Liver (tissue), 8 donors: ENCODE measurements at regions not wholly inside any gene's neighbourhood (a gene's known extent, or its start where the extent isn't known, plus 50 kb on each side); places are given as distances from the start of the nearest gene placed in this dataset.

Experiments used
- DNase-seq: peaks from one replicate; pipeline ENCODE4 v3.0.0-alpha.2; 2017; ENCODE audit warnings: low spot score
- H3K27ac ChIP-seq, 2 donors: one replicate each; pipeline ENCODE4 v1.7.0; 2013; ENCODE audit warnings: inconsistent platforms in 2 of 2, low read length in 2 of 2, control low read depth in 1 of 2, low read depth in 1 of 2, mild to moderate bottlenecking in 1 of 2
- H3K27me3 ChIP-seq, 4 donors: one replicate each; pipeline versions ENCODE4 v1.6.1 to v1.7.0; 2013; ENCODE audit warnings: low read length in 3 of 4, inconsistent platforms in 1 of 4, mild to moderate bottlenecking in 1 of 4, moderate library complexity in 1 of 4; ENCODE audit not compliant: control insufficient read depth in 4 of 4, insufficient read depth in 4 of 4
- H3K36me3 ChIP-seq, 4 donors: one replicate each; pipeline versions ENCODE4 v1.6.1 to v1.7.0; 2013; ENCODE audit warnings: low read length in 3 of 4, mild to moderate bottlenecking in 3 of 4, low read depth in 1 of 4, moderate library complexity in 1 of 4; ENCODE audit not compliant: control insufficient read depth in 4 of 4, insufficient read depth in 3 of 4
- H3K4me1 ChIP-seq, 4 donors: one replicate each; pipeline versions ENCODE4 v1.6.1 to v1.7.0; 2013; ENCODE audit warnings: low read length in 3 of 4, mild to moderate bottlenecking in 3 of 4, moderate library complexity in 1 of 4; ENCODE audit not compliant: control insufficient read depth in 4 of 4, insufficient read depth in 4 of 4
- H3K4me3 ChIP-seq, 3 donors: one replicate each; pipeline versions ENCODE4 v1.6.1 to v1.7.0; 2013; ENCODE audit warnings: low read length in 3 of 3, control low read depth in 1 of 3, low read depth in 1 of 3, mild to moderate bottlenecking in 1 of 3
- H3K9ac ChIP-seq, 2 donors: one replicate each; pipeline ENCODE4 v1.7.0; 2013; ENCODE audit warnings: low read length in 2 of 2, mild to moderate bottlenecking in 2 of 2, moderate library complexity in 2 of 2, control low read depth in 1 of 2, low read depth in 1 of 2
- H3K9me3 ChIP-seq, 4 donors: one replicate each; pipeline versions ENCODE4 v1.6.1 to v1.7.0; 2013; ENCODE audit warnings: low read length in 3 of 4; ENCODE audit not compliant: control insufficient read depth in 4 of 4
- EGR1 ChIP-seq, 2 donors: IDR thresholded peaks; 2 replicates each; pipeline ENCODE4 v1.6.1; 2016 to 2018; ENCODE audit warnings: antibody characterized with exemption in 2 of 2, low read depth in 2 of 2
- FOXA1 ChIP-seq: IDR thresholded peaks from 2 replicates; pipeline ENCODE4 v1.6.1; 2016; ENCODE audit warnings: antibody characterized with exemption
- FOXA2 ChIP-seq: IDR thresholded peaks from 2 replicates; pipeline ENCODE4 v1.6.1; 2016; ENCODE audit warnings: antibody characterized with exemption
- GABPA ChIP-seq, 2 donors: IDR thresholded peaks in 1 of 2; conservative IDR thresholded peaks in 1 of 2; 2 replicates each; pipeline ENCODE4 v1.6.1; 2016; ENCODE audit warnings: antibody characterized with exemption in 2 of 2, mild to moderate bottlenecking in 1 of 2, moderate library complexity in 1 of 2
- HNF4A ChIP-seq, 2 donors: conservative IDR thresholded peaks; 2 replicates each; pipeline ENCODE4 v1.6.1; 2016; ENCODE audit warnings: antibody characterized with exemption in 2 of 2, mild to moderate bottlenecking in 2 of 2
- JUND ChIP-seq, 2 donors: IDR thresholded peaks; 2 replicates each; pipeline ENCODE4 v1.6.1; 2016; ENCODE audit warnings: antibody characterized with exemption in 2 of 2
- NR2F2 ChIP-seq: IDR thresholded peaks from 2 replicates; pipeline ENCODE4 v1.6.1; 2016; ENCODE audit warnings: antibody characterized with exemption
- RAD21 ChIP-seq, 2 donors: IDR thresholded peaks; 2 replicates each; pipeline ENCODE4 v1.6.1; 2016; ENCODE audit warnings: antibody characterized with exemption in 2 of 2, mild to moderate bottlenecking in 2 of 2
- RXRA ChIP-seq, 2 donors: IDR thresholded peaks; 2 replicates each; pipeline ENCODE4 v1.6.1; 2017 to 2018; ENCODE audit warnings: antibody characterized with exemption in 2 of 2, mild to moderate bottlenecking in 1 of 2
- TAF1 ChIP-seq: conservative IDR thresholded peaks from 2 replicates; pipeline ENCODE4 v1.6.1; 2016; ENCODE audit warnings: antibody characterized with exemption, mild to moderate bottlenecking
- YY1 ChIP-seq: IDR thresholded peaks from 2 replicates; pipeline ENCODE4 v1.6.1; 2016; ENCODE audit warnings: antibody characterized with exemption, mild to moderate bottlenecking
- WGBS: extraction: QIAGEN DNeasy Blood & Tissue Kit; methylation state at CpG from one replicate; pipeline ENCODE4 v1.1.7; 2013; 5-methylcytosine and 5-hydroxymethylcytosine counted together
- TF ChIP-seq, protein P1 (sequence below): fragments of 150-350 bp; IDR thresholded peaks from 2 replicates; pipeline ENCODE4 v1.5.1; 2017; ENCODE audit warnings: improper control_type of control experiment, low read depth, low read length; ENCODE audit not compliant: missing input control
- TF ChIP-seq, protein P2 (sequence below): IDR thresholded peaks from 2 replicates; pipeline ENCODE4 v1.6.1; 2016; ENCODE audit warnings: antibody characterized with exemption
- TF ChIP-seq, protein P3 (sequence below): IDR thresholded peaks from 2 replicates; pipeline ENCODE4 v1.6.1; 2016; ENCODE audit warnings: antibody characterized with exemption
- TF ChIP-seq, protein P4 (sequence below): IDR thresholded peaks from 2 replicates; pipeline ENCODE4 v1.6.1; 2016; ENCODE audit warnings: antibody characterized with exemption
- TF ChIP-seq, protein P5 (sequence below): IDR thresholded peaks from 2 replicates; pipeline ENCODE4 v1.6.1; 2016; ENCODE audit warnings: antibody characterized with exemption, mild to moderate bottlenecking
- donor health status: healthy.
- donor health status: healthy.
- donor health status: healthy.
- donor health status: healthy.
- donor health status: healthy.

DNA sequence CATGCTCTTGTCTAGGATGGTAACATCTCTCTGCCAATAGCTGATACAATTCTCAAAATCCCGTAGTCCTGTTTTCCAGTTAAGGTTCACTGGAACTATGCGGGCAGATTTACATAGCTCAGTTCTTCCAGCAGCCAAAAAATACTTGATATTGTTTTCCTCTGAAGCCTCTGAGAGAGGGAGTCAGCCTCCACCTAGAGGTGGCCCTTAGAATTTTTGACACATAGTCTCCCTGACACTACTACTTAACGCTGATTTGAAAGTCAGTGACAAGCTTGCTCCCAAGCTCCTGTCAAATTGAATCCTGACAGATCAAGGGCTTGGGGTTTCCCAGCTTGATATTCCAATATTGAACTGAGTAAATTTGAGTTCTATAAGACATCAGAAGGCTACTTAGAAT, 1780.1 kb downstream of the TP53TG3F start:
- no peaks in the 10 kb centered on the region for H3K4me1 ChIP-seq
- no peak for DNase-seq
- H3K27ac ChIP-seq, result no peak overlapping the region
- WGBS, result 75% methylated on average over 3 of the region's 3 CpGs
- no peaks in the 10 kb centered on the region for H3K27me3 ChIP-seq
- H3K4me3 ChIP-seq, result no peak overlapping the region
- no peak overlapping the region for H3K9ac ChIP-seq
- H3K9me3 ChIP-seq, result peaks cover 0 to 2% (median 0%) of the 10 kb centered on the region in 4 donors
- H3K36me3 ChIP-seq, result no peaks in the 10 kb centered on the region
- no peak for TF ChIP-seq YY1
- TF ChIP-seq TAF1, result no peak
- TF ChIP-seq NR2F2, result no peak
- TF ChIP-seq FOXA2, result no peak
- TF ChIP-seq, protein P1, sequence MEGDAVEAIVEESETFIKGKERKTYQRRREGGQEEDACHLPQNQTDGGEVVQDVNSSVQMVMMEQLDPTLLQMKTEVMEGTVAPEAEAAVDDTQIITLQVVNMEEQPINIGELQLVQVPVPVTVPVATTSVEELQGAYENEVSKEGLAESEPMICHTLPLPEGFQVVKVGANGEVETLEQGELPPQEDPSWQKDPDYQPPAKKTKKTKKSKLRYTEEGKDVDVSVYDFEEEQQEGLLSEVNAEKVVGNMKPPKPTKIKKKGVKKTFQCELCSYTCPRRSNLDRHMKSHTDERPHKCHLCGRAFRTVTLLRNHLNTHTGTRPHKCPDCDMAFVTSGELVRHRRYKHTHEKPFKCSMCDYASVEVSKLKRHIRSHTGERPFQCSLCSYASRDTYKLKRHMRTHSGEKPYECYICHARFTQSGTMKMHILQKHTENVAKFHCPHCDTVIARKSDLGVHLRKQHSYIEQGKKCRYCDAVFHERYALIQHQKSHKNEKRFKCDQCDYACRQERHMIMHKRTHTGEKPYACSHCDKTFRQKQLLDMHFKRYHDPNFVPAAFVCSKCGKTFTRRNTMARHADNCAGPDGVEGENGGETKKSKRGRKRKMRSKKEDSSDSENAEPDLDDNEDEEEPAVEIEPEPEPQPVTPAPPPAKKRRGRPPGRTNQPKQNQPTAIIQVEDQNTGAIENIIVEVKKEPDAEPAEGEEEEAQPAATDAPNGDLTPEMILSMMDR, result no peak
- TF ChIP-seq, protein P2, sequence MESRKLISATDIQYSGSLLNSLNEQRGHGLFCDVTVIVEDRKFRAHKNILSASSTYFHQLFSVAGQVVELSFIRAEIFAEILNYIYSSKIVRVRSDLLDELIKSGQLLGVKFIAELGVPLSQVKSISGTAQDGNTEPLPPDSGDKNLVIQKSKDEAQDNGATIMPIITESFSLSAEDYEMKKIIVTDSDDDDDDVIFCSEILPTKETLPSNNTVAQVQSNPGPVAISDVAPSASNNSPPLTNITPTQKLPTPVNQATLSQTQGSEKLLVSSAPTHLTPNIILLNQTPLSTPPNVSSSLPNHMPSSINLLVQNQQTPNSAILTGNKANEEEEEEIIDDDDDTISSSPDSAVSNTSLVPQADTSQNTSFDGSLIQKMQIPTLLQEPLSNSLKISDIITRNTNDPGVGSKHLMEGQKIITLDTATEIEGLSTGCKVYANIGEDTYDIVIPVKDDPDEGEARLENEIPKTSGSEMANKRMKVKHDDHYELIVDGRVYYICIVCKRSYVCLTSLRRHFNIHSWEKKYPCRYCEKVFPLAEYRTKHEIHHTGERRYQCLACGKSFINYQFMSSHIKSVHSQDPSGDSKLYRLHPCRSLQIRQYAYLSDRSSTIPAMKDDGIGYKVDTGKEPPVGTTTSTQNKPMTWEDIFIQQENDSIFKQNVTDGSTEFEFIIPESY, result no peak

DNA sequence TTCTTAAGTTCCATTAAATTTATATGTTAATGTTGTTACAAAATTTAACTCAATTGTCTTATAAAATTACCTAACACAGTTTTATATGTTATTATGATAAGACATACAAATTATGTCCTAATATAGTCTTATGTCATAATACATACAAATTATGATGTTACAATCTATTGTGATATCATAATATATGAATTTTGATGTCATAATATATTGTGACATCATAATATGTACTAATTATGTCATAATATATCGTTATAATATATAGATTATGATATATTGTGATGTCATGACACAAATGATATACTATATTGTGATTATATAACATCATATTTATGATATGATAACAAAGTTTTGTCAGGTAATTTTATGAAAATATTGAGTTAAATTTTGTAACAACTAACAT, 1789.6 kb downstream of the TP53TG3F start:
- WGBS, result 4% methylated on average over 1 of the region's 1 CpG

More for the DNA sequence above, 1789.6 kb downstream of the TP53TG3F start:
- H3K4me1 ChIP-seq, result no peaks in the 10 kb centered on the region
- TF ChIP-seq, protein P2, result no peak
- TF ChIP-seq NR2F2, result no peak
- TF ChIP-seq, protein P3, sequence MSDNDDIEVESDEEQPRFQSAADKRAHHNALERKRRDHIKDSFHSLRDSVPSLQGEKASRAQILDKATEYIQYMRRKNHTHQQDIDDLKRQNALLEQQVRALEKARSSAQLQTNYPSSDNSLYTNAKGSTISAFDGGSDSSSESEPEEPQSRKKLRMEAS, result no peak
- TF ChIP-seq, protein P1, result no peak
- TF ChIP-seq RXRA (IDR thresholded peaks at IDR 0.05), result no peak
- TF ChIP-seq JUND (IDR thresholded peaks at IDR 0.05), result no peak
- TF ChIP-seq RAD21 (IDR thresholded peaks at IDR 0.05), result no peak
- TF ChIP-seq GABPA (IDR thresholded peaks at IDR 0.05 in 1 of 2, conservative IDR thresholded peaks at IDR 0.05 in 1 of 2), result no peak
- no peak for TF ChIP-seq FOXA2
- TF ChIP-seq FOXA1, result no peak
- no peak for TF ChIP-seq YY1
- TF ChIP-seq EGR1 (IDR thresholded peaks at IDR 0.05; ENCODE audit: low read depth in 2 of 2), result no peak
- no peak for TF ChIP-seq HNF4A (conservative IDR thresholded peaks at IDR 0.05)
- TF ChIP-seq, protein P4, sequence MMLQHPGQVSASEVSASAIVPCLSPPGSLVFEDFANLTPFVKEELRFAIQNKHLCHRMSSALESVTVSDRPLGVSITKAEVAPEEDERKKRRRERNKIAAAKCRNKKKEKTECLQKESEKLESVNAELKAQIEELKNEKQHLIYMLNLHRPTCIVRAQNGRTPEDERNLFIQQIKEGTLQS, result no peak
- TF ChIP-seq TAF1, result no peak
- TF ChIP-seq, protein P5, sequence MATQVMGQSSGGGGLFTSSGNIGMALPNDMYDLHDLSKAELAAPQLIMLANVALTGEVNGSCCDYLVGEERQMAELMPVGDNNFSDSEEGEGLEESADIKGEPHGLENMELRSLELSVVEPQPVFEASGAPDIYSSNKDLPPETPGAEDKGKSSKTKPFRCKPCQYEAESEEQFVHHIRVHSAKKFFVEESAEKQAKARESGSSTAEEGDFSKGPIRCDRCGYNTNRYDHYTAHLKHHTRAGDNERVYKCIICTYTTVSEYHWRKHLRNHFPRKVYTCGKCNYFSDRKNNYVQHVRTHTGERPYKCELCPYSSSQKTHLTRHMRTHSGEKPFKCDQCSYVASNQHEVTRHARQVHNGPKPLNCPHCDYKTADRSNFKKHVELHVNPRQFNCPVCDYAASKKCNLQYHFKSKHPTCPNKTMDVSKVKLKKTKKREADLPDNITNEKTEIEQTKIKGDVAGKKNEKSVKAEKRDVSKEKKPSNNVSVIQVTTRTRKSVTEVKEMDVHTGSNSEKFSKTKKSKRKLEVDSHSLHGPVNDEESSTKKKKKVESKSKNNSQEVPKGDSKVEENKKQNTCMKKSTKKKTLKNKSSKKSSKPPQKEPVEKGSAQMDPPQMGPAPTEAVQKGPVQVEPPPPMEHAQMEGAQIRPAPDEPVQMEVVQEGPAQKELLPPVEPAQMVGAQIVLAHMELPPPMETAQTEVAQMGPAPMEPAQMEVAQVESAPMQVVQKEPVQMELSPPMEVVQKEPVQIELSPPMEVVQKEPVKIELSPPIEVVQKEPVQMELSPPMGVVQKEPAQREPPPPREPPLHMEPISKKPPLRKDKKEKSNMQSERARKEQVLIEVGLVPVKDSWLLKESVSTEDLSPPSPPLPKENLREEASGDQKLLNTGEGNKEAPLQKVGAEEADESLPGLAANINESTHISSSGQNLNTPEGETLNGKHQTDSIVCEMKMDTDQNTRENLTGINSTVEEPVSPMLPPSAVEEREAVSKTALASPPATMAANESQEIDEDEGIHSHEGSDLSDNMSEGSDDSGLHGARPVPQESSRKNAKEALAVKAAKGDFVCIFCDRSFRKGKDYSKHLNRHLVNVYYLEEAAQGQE, result no peak
- H3K9ac ChIP-seq, result no peak overlapping the region
- H3K27ac ChIP-seq, result no peak overlapping the region
- H3K36me3 ChIP-seq, result no peaks in the 10 kb centered on the region
- DNase-seq, result no peak
- H3K4me3 ChIP-seq, result no peak overlapping the region
- H3K27me3 ChIP-seq, result no peaks in the 10 kb centered on the region
- H3K9me3 ChIP-seq, result peaks cover 0 to 2% (median 0%) of the 10 kb centered on the region in 4 donors
